ENCODE measurements at regions not wholly inside any gene's neighbourhood (a gene's known extent, or its start where the extent isn't known, plus 50 kb on each side); places are given as distances from the start of the nearest gene placed in this dataset.
A peak's percentile ranks its signal among the peaks of the same experiment; 100 is the strongest.
"Not testable (repeated sequence)": the region's sequence is repeated elsewhere in the genome, so short reads cannot be mapped to it uniquely, and the experiment has no call there.

- DNase-seq, result no peak
- H3K4me1 Mint-ChIP-seq, result peaks cover 27 to 40% of the 10 kb centered on the region in 2 donors
- no peak for ATAC-seq (replicated peaks)
Measured at GRCh38 chr9:36486329-36486932, 86.3 kb upstream of the MELK start.

GRCh38 chr9:36485647-36486328, 85.7 kb upstream of the RNF38 start:
- Mint-ChIP-seq H3K27ac (peak overlapping the region; percentile 83), H3K9me3 (no peaks in the 10 kb centered on the region), H3K27me3 (no peaks in the 10 kb centered on the region), H3K36me3 (no peaks in the 10 kb centered on the region), H3K4me3 (peak overlapping the region; percentile 85 to 95), H3K4me1 (peaks cover 27 to 46% of the 10 kb centered on the region in 2 donors)
- no peak for DNase-seq
- ATAC-seq (replicated peaks), result no peak

More at GRCh38 chr9:36486329-36486932, 86.3 kb upstream of the MELK start:
- Mint-ChIP-seq H3K27me3 (no peaks in the 10 kb centered on the region), H3K36me3 (no peaks in the 10 kb centered on the region), H3K27ac (peak overlapping the region; percentile 83), H3K4me3 (peak overlapping the region; percentile 85 to 95), H3K9me3 (no peaks in the 10 kb centered on the region)

GRCh38 chr9:36484124-36484523, 84.1 kb upstream of the RNF38 start:
- no peak overlapping the region for H3K27ac Mint-ChIP-seq
- DNase-seq (no peak), ATAC-seq (replicated peaks) (no peak)
- no peaks in the 10 kb centered on the region for H3K9me3 Mint-ChIP-seq
- no peaks in the 10 kb centered on the region for H3K27me3 Mint-ChIP-seq
- no peaks in the 10 kb centered on the region for H3K36me3 Mint-ChIP-seq
- peaks cover 25 to 48% of the 10 kb centered on the region in 2 donors for H3K4me1 Mint-ChIP-seq
- no peak overlapping the region for H3K4me3 Mint-ChIP-seq

GRCh38 chr9:36479101-36479500, 79.0 kb upstream of the RNF38 start:
- no peak overlapping the region for H3K4me3 Mint-ChIP-seq
- peaks cover 9 to 22% of the 10 kb centered on the region in 2 donors for H3K4me1 Mint-ChIP-seq
- ATAC-seq (replicated peaks), result no peak
- no peaks in the 10 kb centered on the region for H3K9me3 Mint-ChIP-seq
- peak overlapping the region; percentile 48 for H3K27ac Mint-ChIP-seq
- peaks cover 0 to 3% of the 10 kb centered on the region in 2 donors for H3K36me3 Mint-ChIP-seq
- no peak for DNase-seq
- no peaks in the 10 kb centered on the region for H3K27me3 Mint-ChIP-seq

DNA sequence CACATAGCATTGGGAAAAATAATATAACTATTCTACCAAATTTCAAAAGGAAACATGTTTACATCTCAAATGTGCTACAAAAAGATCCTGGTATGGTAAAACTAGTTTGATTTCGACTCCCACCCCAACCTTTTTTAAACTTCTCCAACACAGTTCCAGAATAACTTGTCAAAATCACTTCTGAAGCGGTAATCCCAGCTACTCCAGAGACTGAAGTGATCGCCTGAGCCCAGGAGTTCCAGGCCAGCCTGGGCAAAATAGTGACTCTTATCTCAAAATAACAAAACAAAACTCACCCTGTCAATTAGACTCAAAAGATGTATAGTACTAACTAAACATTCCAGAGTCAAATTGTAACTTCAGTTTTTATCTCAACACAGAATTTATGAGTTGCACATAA, 71.3 kb upstream of the RNF38 start:
- Mint-ChIP-seq H3K4me1 (peaks cover 21 to 30% of the 10 kb centered on the region in 2 donors), H3K4me3 (peak overlapping the region; percentile 39 to 79), H3K27ac (peak overlapping the region; percentile 84), H3K27me3 (no peaks in the 10 kb centered on the region), H3K9me3 (no peaks in the 10 kb centered on the region), H3K36me3 (no peaks in the 10 kb centered on the region)
- no peak for DNase-seq
- no peak for ATAC-seq (replicated peaks)

DNA sequence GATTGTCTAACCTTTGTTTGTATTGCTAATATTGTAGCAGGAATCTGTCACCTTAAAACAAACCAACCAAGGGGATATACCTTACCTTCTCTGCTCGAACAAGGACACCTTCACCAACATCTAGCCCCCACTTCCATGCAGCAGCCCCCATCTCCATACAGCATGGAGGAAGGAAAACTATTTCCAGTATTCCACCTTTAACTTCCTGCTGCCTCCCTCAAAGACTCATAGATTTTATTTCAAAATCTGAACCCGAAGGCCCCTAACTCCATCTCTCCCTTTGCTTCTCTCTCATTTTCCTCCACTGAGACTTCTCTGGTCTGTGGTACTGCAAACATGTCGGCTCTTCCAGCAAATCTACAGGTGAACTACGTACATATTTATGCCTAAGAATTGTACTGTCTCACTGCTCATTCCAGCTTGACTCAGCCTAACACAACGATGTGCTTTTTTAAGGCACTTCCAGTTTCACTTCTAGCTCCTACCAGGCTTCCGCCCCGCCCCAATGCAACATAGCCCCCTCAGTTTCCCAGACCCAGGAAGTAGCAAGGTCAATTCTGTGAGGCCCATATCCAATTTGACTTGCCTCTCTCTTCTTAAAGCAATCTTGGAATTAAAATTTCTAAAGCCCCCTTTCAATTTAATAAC, 70.7 kb upstream of the RNF38 start:
- no peaks in the 10 kb centered on the region for H3K27me3 Mint-ChIP-seq
- peaks cover 21 to 30% of the 10 kb centered on the region in 2 donors for H3K4me1 Mint-ChIP-seq
- H3K9me3 Mint-ChIP-seq, result no peaks in the 10 kb centered on the region
- DNase-seq (peak; percentile 49), ATAC-seq (replicated peaks) (peak; percentile 99)
- no peaks in the 10 kb centered on the region for H3K36me3 Mint-ChIP-seq
- peak overlapping the region; percentile 79 to 82 for H3K4me3 Mint-ChIP-seq
- H3K27ac Mint-ChIP-seq, result peak overlapping the region; percentile 84

DNA sequence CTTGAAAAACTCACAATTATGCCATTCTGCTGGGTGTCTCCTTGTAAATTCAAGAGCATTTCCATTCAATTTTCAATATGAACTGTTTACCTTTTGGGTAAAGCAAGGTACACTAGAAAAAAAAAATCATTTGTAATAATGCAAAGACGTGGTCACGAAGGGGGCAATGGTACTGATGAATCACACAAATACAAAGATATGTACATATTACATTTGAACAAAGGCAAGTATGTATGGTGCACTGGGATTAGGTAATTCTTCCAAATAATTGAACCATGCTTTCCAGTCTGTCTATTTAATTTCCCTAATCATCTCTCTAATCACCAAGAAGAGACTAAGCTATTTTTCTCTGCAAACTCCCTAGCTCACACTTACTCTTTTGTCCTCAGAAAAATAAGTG, 63.4 kb upstream of the RNF38 start:
- Mint-ChIP-seq H3K4me3 (no peak overlapping the region), H3K27me3 (no peaks in the 10 kb centered on the region), H3K36me3 (peaks cover 10 to 13% of the 10 kb centered on the region in 2 donors), H3K9me3 (no peaks in the 10 kb centered on the region), H3K4me1 (peaks cover 11 to 32% of the 10 kb centered on the region in 2 donors), H3K27ac (no peak overlapping the region)
- no peak for DNase-seq
- ATAC-seq (replicated peaks), result no peak

GRCh38 chr9:36462245-36462644, 62.2 kb upstream of the RNF38 start:
- peaks cover 15 to 18% of the 10 kb centered on the region in 2 donors for H3K36me3 Mint-ChIP-seq
- H3K27ac Mint-ChIP-seq, result no peak overlapping the region
- H3K4me1 Mint-ChIP-seq, result peaks cover 15 to 43% of the 10 kb centered on the region in 2 donors
- peaks cover 0 to 2% of the 10 kb centered on the region in 2 donors for H3K9me3 Mint-ChIP-seq
- ATAC-seq (replicated peaks) (no peak), DNase-seq (no peak)
- H3K4me3 Mint-ChIP-seq, result no peak overlapping the region
- H3K27me3 Mint-ChIP-seq, result no peaks in the 10 kb centered on the region

- Mint-ChIP-seq H3K9me3 (peaks cover 0 to 2% of the 10 kb centered on the region in 2 donors), H3K4me1 (peaks cover 17 to 43% of the 10 kb centered on the region in 2 donors), H3K4me3 (no peak overlapping the region), H3K27me3 (no peaks in the 10 kb centered on the region), H3K36me3 (peaks cover 15 to 18% of the 10 kb centered on the region in 2 donors), H3K27ac (peak overlapping the region; percentile 16)
- DNase-seq (no peak), ATAC-seq (replicated peaks) (no peak)
Measured at GRCh38 chr9:36461323-36461722, 61.3 kb upstream of the RNF38 start.

GRCh38 chr9:36458430-36458915, 58.4 kb upstream of the RNF38 start:
- not testable (repeated sequence) for H3K9me3 Mint-ChIP-seq, H3K27me3 Mint-ChIP-seq
- DNase-seq, result peak; percentile 75
- peak; percentile 80 to 87 for ATAC-seq (replicated peaks)
- Mint-ChIP-seq H3K4me3 (peak overlapping the region; percentile 76 to 78), H3K4me1 (peaks cover 16 to 43% of the 10 kb centered on the region in 2 donors), H3K27ac (peak overlapping the region; percentile 88), H3K36me3 (peaks cover 16 to 22% of the 10 kb centered on the region in 2 donors)

- H3K36me3 Mint-ChIP-seq, result peaks cover 16 to 19% of the 10 kb centered on the region in 2 donors
- peak overlapping the region; percentile 76 to 78 for H3K4me3 Mint-ChIP-seq
- peak overlapping the region; percentile 88 for H3K27ac Mint-ChIP-seq
- no peaks in the 10 kb centered on the region for H3K27me3 Mint-ChIP-seq
- peaks cover 15 to 43% of the 10 kb centered on the region in 2 donors for H3K4me1 Mint-ChIP-seq
- DNase-seq, result no peak
- ATAC-seq (replicated peaks), result peak in 1 of 2 donors; percentile 24
- peaks cover 0 to 2% of the 10 kb centered on the region in 2 donors for H3K9me3 Mint-ChIP-seq
Measured at GRCh38 chr9:36457836-36458429, 57.9 kb upstream of the RNF38 start.

GRCh38 chr9:36456480-36457065, 56.5 kb upstream of the RNF38 start:
- ATAC-seq (replicated peaks), result no peak
- Mint-ChIP-seq H3K4me1 (peaks cover 16 to 36% of the 10 kb centered on the region in 2 donors), H3K27ac (peak overlapping the region; percentile 38), H3K4me3 (no peak overlapping the region), H3K27me3 (no peaks in the 10 kb centered on the region), H3K9me3 (peaks cover 0 to 2% of the 10 kb centered on the region in 2 donors), H3K36me3 (peaks cover 15 to 20% of the 10 kb centered on the region in 2 donors)
- DNase-seq, result no peak

GRCh38 chr9:36451949-36452348, 51.9 kb upstream of the RNF38 start:
- no peak overlapping the region for H3K27ac Mint-ChIP-seq
- no peak for DNase-seq
- no peaks in the 10 kb centered on the region for H3K27me3 Mint-ChIP-seq
- no peak for ATAC-seq (replicated peaks)
- no peaks in the 10 kb centered on the region for H3K9me3 Mint-ChIP-seq
- peaks cover 1 to 7% of the 10 kb centered on the region in 2 donors for H3K36me3 Mint-ChIP-seq
- H3K4me1 Mint-ChIP-seq, result peaks cover 9 to 10% of the 10 kb centered on the region in 2 donors
- no peak overlapping the region for H3K4me3 Mint-ChIP-seq
